GM12864 (cell line): ENCODE measurements at regions not wholly inside any gene's neighbourhood (a gene's known extent, or its start where the extent isn't known, plus 50 kb on each side); places are given as distances from the start of the nearest gene placed in this dataset.
A peak's percentile ranks its signal among the peaks of the same experiment; 100 is the strongest.
"Not testable (repeated sequence)": the region's sequence is repeated elsewhere in the genome, so short reads cannot be mapped to it uniquely, and the experiment has no call there.

Experiments used
- DNase-seq: peaks from one replicate; pipeline ENCODE4 v3.0.0-alpha.2; 2011; ENCODE audit warnings: low read depth
- H3K4me3 ChIP-seq: 2 replicates; pipeline ENCODE4 v1.5.1; 2011; ENCODE audit warnings: mild to moderate bottlenecking, low read depth, low read length, control low read depth
- CTCF ChIP-seq: IDR thresholded peaks from 2 replicates; pipeline ENCODE4 v1.5.1; 2011; ENCODE audit warnings: low read depth, mild to moderate bottlenecking, moderate library complexity, low read length, control low read depth, inconsistent platforms; ENCODE audit errors: missing control alignments

GRCh38 chr4:104643805-104644204, 149.1 kb upstream of the CXXC4 start:
- no peak for DNase-seq
- no peak for TF ChIP-seq CTCF
- H3K4me3 ChIP-seq, result no peak overlapping the region

DNA sequence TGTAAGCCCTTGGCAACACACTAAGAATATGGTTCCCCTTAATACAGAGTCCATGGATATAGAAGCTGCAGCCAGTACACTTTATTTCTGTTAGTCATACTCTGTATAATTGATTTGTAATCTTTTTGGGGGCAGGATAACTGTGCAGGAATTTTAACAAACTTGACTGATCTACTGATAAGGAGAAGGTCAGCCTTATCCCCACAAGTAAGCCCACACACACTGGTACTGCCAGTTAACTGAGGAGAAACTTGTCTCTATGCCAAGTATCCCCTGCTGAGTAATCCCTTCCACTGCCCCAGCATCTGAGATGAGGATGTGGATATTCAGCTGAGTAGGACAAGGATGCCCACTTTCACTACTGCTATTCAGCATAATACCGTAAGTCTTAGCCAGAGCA, 154.9 kb upstream of the CXXC4 start:
- DNase-seq, result no peak
- TF ChIP-seq CTCF, result no peak
- H3K4me3 ChIP-seq, result no peak overlapping the region

GRCh38 chr4:104662269-104662668, 167.6 kb upstream of the CXXC4 start:
- not testable (repeated sequence) for DNase-seq, H3K4me3 ChIP-seq

DNA sequence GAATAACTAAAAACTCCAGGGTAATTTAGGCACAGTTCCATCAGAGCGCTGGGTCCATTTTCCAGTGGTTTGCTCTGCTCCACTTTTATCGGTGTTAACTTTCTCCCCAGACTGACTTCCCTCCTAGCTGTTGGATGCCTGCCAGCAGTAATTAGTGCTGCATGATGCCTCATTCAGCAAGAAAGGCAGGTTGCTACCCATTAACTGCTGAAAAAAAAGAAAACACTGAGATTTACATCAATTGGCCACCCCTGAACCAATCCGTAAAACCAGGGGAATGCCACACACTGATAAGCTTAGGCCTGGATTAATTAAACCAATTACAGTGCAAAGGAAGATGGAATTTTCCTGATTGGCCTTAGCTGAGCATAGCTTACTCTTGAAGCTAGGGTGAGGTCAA, 182.4 kb upstream of the CXXC4 start:
- H3K4me3 ChIP-seq, result no peak overlapping the region
- DNase-seq, result no peak
- no peak for TF ChIP-seq CTCF

GRCh38 chr4:104682311-104682710, 187.6 kb upstream of the CXXC4 start:
- DNase-seq, result no peak
- no peak for TF ChIP-seq CTCF
- no peak overlapping the region for H3K4me3 ChIP-seq

GRCh38 chr4:104693601-104694201, 199.0 kb upstream of the CXXC4 start:
- peak; percentile 3 for DNase-seq
- peak; percentile 27 for TF ChIP-seq CTCF
- no peak overlapping the region for H3K4me3 ChIP-seq

DNA sequence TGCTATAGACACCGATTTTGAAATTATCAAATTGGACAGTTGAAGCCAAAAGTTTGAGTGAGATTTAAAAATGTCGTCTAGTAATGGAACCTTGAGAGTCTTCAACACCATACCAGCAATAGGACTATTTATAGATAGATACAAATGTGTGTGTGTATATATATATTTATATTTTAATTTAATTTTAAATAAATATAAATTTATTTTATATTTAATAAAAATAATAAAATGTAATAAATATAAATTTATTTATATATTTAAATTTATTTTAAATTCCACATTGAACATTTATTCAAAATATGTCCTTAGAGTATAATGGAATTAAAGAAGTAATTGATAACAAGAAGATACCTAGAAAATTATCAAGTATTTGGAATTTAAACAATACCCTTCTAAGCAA, 221.9 kb upstream of the CXXC4 start:
- no peak for DNase-seq
- no peak for TF ChIP-seq CTCF
- no peak overlapping the region for H3K4me3 ChIP-seq
